Effector CD8-positive, alpha-beta T cell (primary cell): ENCODE measurements at regions not wholly inside any gene's neighbourhood (a gene's known extent, or its start where the extent isn't known, plus 50 kb on each side); places are given as distances from the start of the nearest gene placed in this dataset.

Source experiments
- DNase-seq: peaks from one replicate; lab custom pipeline; 2025; lab: John Stamatoyannopoulos, UW

GRCh38 chr10:78162853-78163252 is 129.2 kb downstream of the RPS24 start:
- no peak for DNase-seq

DNA sequence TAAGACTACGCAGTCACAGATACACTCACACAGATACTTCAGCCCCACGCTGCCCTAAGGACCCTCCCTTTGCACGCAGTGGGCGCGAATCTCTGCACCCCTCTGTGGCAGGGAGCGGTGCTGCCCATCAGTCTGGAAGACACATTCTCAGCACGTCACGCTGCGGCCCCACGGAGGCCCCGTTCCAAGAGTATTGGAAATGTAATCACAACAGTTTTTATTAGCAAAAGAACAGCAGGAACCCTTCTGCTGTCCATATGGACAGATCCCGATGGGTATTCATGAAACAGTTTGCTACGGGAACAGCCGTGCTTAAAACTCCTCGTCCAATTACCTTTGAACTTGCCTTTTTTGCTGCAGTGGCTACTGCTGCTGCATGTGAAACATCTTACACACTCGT is 131.0 kb downstream of the RPS24 start:
- no peak for DNase-seq

- DNase-seq = no peak
Measured at GRCh38 chr10:78165172-78165571, 131.5 kb downstream of the RPS24 start.

DNA sequence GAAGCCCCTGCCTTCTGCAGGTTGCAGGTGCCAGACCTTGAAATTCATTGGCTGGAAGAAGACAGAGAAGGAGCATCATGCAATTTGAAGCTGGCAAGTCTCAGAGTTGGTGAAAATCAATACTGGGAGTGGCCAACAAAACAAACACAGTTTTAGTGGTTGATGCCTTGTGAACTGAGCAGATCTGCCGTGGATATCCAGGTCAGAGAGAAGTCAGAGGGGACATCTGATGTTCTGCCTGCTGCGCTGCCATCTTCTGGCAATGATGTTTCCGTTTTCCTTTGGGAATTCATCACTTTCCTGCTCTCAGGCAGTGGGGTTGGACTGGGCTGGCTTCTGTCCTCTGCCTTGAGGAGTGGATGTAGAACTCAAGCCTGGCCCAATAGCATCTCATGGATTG is 132.0 kb downstream of the RPS24 start:
- no peak for DNase-seq

DNA sequence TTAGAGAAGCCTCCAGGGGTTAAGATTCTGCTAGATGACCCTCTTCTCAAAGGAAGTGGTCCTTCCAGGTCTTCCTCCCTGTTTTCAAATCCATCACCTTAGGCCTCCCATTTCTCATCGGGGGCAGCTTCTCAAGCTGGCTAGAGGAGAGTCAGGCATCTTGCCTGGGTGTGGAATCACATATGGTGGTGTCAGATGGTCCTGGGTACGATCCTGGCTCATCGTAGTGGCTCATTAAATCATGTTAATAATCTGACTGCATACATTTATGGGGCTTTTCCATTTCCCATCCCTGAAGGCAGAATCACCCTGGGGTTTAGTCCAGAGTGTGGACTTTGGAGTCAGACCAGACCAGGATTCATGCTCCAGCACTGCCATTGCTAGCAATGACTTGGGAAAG is 132.6 kb downstream of the RPS24 start:
- DNase-seq = no peak

DNA sequence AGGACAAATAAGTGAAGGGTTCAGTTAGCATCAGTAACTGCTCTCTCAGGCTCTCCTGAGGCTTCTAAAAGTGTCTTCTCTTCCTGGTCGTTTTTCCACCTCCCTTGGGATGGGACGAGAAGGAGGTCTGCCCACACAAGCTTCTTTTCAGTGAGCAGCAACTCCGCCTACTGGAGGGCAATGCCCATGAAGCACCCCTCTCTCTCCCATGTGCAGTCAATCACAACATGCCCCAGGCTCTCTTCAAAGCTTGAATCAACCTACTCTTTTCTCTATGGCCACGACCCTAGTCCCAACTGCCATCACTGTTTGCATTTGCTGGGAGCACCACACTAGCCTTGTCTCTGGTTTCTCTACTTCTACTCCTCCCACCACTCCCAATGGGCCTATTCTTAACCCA is 135.6 kb downstream of the RPS24 start:
- no peak for DNase-seq

GRCh38 chr10:78170026-78170475 is 136.4 kb downstream of the RPS24 start:
- DNase-seq = no peak

GRCh38 chr10:78171633-78172400 is 138.2 kb downstream of the RPS24 start:
- no peak for DNase-seq

DNA sequence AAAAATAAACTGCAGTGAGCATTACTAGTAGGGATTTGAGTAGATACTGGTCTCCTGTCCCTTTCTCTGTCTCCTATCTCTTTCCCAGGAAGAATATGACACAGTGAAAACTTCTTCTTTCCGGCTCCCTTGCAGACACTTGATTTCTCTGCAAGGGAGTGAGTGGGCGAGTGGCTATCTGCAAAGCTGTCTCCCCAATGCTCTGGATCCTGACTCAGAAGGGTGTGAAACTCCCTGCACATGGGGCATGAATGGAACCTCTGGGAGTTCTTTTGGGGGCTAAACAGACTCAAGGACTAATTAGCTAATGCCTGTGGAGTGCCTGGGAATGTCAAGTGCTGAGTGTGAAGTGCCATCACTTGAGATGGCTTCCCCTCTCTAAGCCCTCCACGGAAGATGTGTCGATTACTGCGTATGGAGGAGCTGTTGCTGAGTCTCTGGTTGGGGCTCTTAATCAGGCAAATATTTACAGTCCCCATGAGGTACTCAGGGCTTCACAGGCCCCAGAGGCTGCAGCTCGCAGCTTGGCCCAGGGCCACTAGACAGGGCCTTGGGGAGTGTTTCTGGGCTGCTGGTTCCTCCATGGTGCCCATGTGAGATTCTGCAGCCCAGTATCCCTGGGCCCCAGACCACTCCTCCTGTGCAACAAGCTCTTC is 139.8 kb downstream of the RPS24 start:
- DNase-seq = no peak

DNA sequence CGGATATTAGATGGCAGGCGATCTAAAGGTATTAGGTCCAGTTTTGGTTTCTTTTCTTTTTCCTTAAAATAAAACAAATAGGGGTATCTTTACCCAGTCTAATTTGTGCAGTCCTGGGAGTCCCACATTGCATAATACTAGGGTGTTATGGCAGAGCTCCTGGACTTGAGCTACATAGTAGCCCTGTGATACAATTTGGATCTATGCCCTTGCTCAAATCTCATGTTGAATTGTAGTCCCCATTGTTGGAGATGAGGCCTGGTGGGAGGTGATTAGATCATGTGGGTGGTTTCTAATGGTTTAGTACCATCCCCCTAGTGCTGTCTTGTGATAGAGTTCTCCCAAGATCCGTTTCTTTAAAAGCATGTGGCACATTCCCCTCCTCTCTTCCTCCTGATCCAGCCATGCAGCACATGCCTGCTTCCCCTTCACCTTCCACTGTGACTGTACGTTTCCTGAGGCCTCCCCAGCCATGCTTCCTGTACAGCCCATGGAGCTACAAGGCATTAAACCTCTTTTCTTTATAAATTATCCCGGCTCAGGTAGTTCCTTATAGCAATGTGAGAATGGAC is 141.9 kb downstream of the RPS24 start:
- no peak for DNase-seq

GRCh38 chr10:78176320-78177317 is 143.0 kb downstream of the RPS24 start:
- no peak for DNase-seq

- no peak for DNase-seq
Measured at GRCh38 chr10:78177491-78178185, 144.0 kb downstream of the RPS24 start.

- DNase-seq = no peak
Measured at GRCh38 chr10:78178397-78178796, 144.7 kb downstream of the RPS24 start.

GRCh38 chr10:78178940-78179339 is 145.3 kb downstream of the RPS24 start:
- DNase-seq = no peak

DNA sequence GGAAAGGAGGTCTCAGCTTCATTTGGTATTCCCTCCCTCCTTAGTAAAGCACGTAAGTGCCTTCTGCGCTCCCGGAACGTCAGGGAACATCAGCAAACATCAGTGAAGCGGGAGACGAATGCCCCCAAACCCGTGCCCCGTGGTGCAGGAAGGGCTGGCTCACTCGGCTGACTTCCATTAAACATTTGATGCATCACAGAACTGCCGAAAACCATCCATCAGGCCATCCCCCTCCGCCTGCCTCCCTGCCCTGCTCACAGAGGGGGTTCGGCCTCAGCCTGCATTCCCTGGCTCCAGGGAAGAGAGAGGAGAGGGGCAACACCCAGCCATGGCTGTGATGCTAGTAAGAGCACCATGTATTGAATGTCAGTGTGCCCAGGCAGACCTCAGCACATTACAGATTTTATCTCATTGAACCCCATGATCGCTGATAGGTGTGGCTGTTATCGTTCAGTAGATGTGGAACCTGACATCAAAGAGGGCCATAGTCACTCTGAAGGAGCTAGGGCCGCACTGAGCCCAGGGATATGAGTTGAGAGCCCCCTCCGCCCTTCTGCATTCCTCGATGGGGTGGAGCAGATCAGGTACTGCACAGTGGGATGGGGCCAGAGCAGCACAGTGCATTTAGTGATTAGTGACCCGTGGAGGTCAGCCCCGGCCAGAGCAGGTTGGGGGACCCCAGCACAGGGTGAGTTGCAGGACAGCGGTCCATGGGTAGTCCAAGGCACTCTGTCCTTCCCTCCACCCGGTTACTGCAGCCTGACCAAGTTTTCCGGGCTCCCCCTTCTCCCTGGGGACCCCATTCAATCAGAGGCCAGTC is 146.4 kb downstream of the RPS24 start:
- no peak for DNase-seq

DNA sequence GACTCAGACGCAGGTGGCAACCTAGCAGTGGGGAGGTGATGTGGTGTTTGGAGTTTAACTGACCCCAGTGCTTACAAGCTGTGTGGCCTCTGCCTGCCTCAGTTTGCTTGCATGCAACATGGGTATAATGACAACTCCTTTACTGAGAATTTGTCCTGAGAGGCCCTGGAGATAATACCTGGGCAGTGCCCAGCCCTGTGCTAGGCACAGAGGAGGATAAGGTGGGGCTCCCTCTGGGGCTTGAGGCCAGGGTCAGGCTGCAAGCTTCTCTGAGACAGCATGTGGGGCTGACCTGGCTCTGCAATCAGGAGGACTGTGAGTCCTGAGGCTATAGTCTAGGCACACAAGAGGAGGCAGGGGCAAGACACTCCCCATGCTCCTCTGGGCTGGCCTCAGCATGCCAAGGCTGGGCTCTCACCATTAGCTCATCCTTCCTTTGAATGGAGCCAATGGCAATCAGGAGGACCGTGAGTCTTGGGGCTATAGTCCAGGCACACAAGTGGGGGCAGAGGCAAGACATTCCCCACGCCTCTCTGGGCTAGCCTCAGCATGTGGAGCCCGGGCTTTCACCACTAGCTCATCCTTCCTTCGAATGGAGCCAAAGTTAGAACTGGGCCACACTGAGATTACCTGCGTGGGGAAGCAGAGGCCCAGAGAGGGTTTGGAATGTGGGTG is 147.9 kb downstream of the RPS24 start:
- no peak for DNase-seq

- DNase-seq = no peak
Measured at GRCh38 chr10:78182841-78183240, 149.2 kb downstream of the RPS24 start.

DNA sequence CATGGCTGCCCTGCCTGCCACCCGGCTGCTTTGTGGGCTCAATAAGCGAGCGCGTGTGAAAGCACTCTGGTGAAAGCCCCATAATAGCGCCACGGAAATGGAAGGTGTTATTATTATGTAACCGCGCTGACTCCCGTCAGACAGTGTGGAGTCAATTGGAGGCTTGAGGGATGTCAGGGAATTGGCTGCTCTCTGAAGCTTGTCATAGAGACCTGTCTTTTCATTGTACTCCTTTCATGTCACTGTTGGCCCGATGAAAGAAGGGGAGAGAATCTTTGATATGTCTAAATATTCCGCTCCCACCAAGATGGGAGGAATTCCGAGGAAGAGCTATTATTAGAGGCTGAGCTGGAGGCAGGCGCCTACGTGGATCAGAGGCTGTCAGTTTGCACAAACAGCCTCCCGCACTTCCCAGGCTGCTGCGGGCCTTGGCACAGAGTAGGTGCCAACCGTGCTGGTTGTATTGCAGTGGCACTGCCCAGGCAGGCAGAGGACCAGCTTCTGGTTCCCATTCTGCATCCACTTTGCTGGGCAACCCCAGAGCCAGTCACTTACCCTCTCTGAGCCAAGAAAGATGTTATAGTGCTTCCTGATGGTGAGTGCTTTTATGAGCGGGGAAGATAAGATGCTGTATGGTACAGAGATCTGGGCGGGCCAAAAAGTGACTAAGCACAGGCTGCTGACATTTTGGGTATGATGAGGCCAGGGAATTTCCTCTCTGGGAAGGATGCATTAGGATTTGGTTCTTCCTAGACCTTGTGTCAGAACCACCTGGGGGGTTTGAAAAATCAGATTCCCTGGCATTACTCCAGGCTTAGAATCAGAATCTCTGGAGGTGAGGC is 151.4 kb downstream of the RPS24 start:
- no peak for DNase-seq

DNA sequence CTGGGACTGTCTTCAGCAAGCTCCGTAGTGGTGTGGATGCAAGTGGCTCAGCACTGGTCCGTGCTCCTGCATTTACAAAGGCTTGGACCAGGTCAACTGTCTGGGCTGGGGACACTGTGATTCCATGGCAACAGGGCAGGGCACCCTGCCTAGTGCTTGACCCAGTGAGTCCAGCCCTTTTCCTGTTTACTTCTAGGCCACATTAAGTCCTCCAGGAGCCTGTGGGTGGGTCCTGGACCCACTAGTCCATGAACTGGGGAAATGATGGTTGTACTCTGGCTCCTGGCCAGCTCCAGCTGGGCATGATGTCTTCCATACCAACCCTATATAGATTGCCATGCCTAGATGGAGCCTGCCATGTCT is 152.0 kb downstream of the RPS24 start:
- no peak for DNase-seq
